A549 (cell line): ENCODE measurements at regions not wholly inside any gene's neighbourhood (a gene's known extent, or its start where the extent isn't known, plus 50 kb on each side); places are given as distances from the start of the nearest gene placed in this dataset.

Experiments used
- ATAC-seq, 2 experiments: fragments of 200-7000 bp in 1 of 2; fragments of >200 bp in 1 of 2; cut with Nextera tagmentation in 1 of 2; cut with Tn5 transposase in 1 of 2; 3 replicates each; pipeline versions ENCODE4 v1.8.0 to v1.9.1; 2018 to 2020; ENCODE audit warnings: mild to moderate bottlenecking in 1 of 2, moderate library complexity in 1 of 2
- CTCF ChIA-PET: fragments of 300-600 bp; sonication (Branson Sonifier 250); formaldehyde crosslinking; extraction: SDS; loops from one replicate; lab custom pipeline; 2021; ENCODE audit warnings: antibody characterized with exemption, inconsistent platforms; lab: Yijun Ruan, JAX
- POLR2A ChIA-PET: fragments of 350-600 bp; formaldehyde crosslinking; extraction: SDS; loops from one replicate; lab custom pipeline; 2021; ENCODE audit warnings: antibody characterized with exemption, inconsistent platforms; lab: Yijun Ruan, JAX
- DNase-seq, 2 experiments: peaks; one replicate each; pipeline versions ENCODE4 v3.0.0 to v3.0.0-alpha.2; 2011 to 2016; ENCODE audit warnings: low read depth in 1 of 2, low spot score in 1 of 2
- FAIRE-seq: peaks from 2 replicates; lab custom pipeline; 2011; peaks lifted over from hg19 to GRCh38; lab: Jason Lieb, UNC
- H3K27ac ChIP-seq, 2 experiments: fragments of >200 bp; sonication (Bioruptor Twin); formaldehyde crosslinking; 3 replicates each; pipeline ENCODE4 v1.5.1; 2016 to 2017
- H3K4me1 ChIP-seq: fragments of >200 bp; sonication (Bioruptor Twin); formaldehyde crosslinking; 3 replicates; pipeline ENCODE4 v1.6.1; 2016
- H3K4me2 ChIP-seq: fragments of >200 bp; sonication (Bioruptor Twin); formaldehyde crosslinking; 3 replicates; pipeline ENCODE4 v1.6.1; 2016
- H3K4me3 ChIP-seq: fragments of >200 bp; sonication (Bioruptor Twin); formaldehyde crosslinking; 3 replicates; pipeline ENCODE4 v1.5.1; 2016
- H3K9me3 ChIP-seq: fragments of >200 bp; sonication (Bioruptor Twin); formaldehyde crosslinking; 3 replicates; pipeline ENCODE4 v1.6.1; 2016
- CBX2 ChIP-seq: fragments of 200-600 bp; sonication (generic); IDR thresholded peaks from 2 replicates; pipeline ENCODE4 v1.6.1; 2016; ENCODE audit warnings: low read depth, mild to moderate bottlenecking, borderline replicate concordance
- CEBPB ChIP-seq, 2 experiments: fragments of >200 bp in 1 of 2; sonication (Bioruptor Twin) in 1 of 2; formaldehyde crosslinking in 1 of 2; IDR thresholded peaks; 2 replicates each; pipeline ENCODE4 v1.6.1; 2012 to 2016
- CHD2 ChIP-seq: fragments of 150-350 bp; IDR thresholded peaks from 2 replicates; pipeline ENCODE4 v1.6.1; 2014; ENCODE audit warnings: low read length; ENCODE audit not compliant: partially characterized antibody
- CHD4 ChIP-seq: fragments of 200-600 bp; sonication (generic); IDR thresholded peaks from 2 replicates; pipeline ENCODE4 v1.6.1; 2016; ENCODE audit warnings: antibody characterized with exemption, mild to moderate bottlenecking, borderline replicate concordance
- EHF ChIP-seq: fragments of 250-450 bp; sonication (Bioruptor Pico); IDR thresholded peaks from 2 replicates; pipeline ENCODE4 v1.5.0; 2020; ENCODE audit warnings: mild to moderate bottlenecking
- EHMT2 ChIP-seq: fragments of 200-600 bp; sonication (generic); IDR thresholded peaks from 2 replicates; pipeline ENCODE4 v1.6.1; 2016; ENCODE audit warnings: antibody characterized with exemption, low read depth, mild to moderate bottlenecking, moderate library complexity
- EP300 ChIP-seq, 2 experiments: fragments of >200 bp; sonication (Bioruptor Twin); formaldehyde crosslinking; IDR thresholded peaks; 2 replicates in 1 of 2; 3 replicates in 1 of 2; pipeline ENCODE4 v1.6.1; 2016 to 2017
- HEYL ChIP-seq: fragments of 250-450 bp; sonication (Bioruptor Pico); IDR thresholded peaks from 2 replicates; pipeline ENCODE4 v1.8.0; 2021; ENCODE audit warnings: mild to moderate bottlenecking, moderate library complexity
- JUNB ChIP-seq: fragments of >200 bp; sonication (Bioruptor Twin); formaldehyde crosslinking; IDR thresholded peaks from 2 replicates; pipeline ENCODE4 v1.6.1; 2016
- KDM1A ChIP-seq: fragments of 200-600 bp; sonication (generic); IDR thresholded peaks from 2 replicates; pipeline ENCODE4 v1.6.1; 2016; ENCODE audit warnings: low read depth, mild to moderate bottlenecking
- MAFK ChIP-seq: fragments of 450-650 bp; IDR thresholded peaks from 2 replicates; pipeline ENCODE4 v1.6.1; 2014; ENCODE audit not compliant: partially characterized antibody
- MYC ChIP-seq: IDR thresholded peaks from 2 replicates; pipeline ENCODE4 v1.6.1; 2012; ENCODE audit warnings: mild to moderate bottlenecking, inconsistent platforms, low read length, improper control_type of control experiment, borderline replicate concordance
- RAD21 ChIP-seq, 2 experiments: fragments of >200 bp in 1 of 2; sonication (Bioruptor Twin) in 1 of 2; formaldehyde crosslinking in 1 of 2; IDR thresholded peaks in 1 of 2; conservative IDR thresholded peaks in 1 of 2; 2 replicates in 1 of 2; 3 replicates in 1 of 2; pipeline ENCODE4 v1.6.1; 2012 to 2018; ENCODE audit warnings: inconsistent platforms in 1 of 2
- RARB ChIP-seq: fragments of 250-450 bp; sonication (Bioruptor Pico); IDR thresholded peaks from 2 replicates; pipeline ENCODE4 v1.8.0; 2021; ENCODE audit warnings: mild to moderate bottlenecking, moderate library complexity
- RFX5 ChIP-seq: fragments of 450-650 bp; IDR thresholded peaks from 2 replicates; pipeline ENCODE4 v1.7.1; 2014; ENCODE audit warnings: antibody characterized with exemption, mild to moderate bottlenecking, moderate library complexity
- SMC3 ChIP-seq: fragments of >200 bp; sonication (Bioruptor Twin); formaldehyde crosslinking; IDR thresholded peaks from 3 replicates; pipeline ENCODE4 v1.6.1; 2018; ENCODE audit warnings: inconsistent platforms
- TP53 ChIP-seq: fragments of 250-450 bp; sonication (Bioruptor Pico); IDR thresholded peaks from 2 replicates; pipeline ENCODE4 v1.5.0; 2021; ENCODE audit warnings: mild to moderate bottlenecking, moderate library complexity
- ZFP36 ChIP-seq: fragments of 450-650 bp; IDR thresholded peaks from 2 replicates; pipeline ENCODE4 v1.6.1; 2014; ENCODE audit warnings: borderline replicate concordance; ENCODE audit not compliant: partially characterized antibody
- ZSCAN20 ChIP-seq: fragments of 250-450 bp; sonication (Bioruptor Pico); IDR thresholded peaks from 2 replicates; pipeline ENCODE4 v1.8.0; 2022; ENCODE audit warnings: mild to moderate bottlenecking, moderate library complexity
- WGBS: methylation state at CpG from one replicate; pipeline ENCODE4 v1.1.6; 2017; ENCODE audit errors: missing lambda C conversion rate; 5-methylcytosine and 5-hydroxymethylcytosine counted together
- TF ChIP-seq, protein P1 (sequence below): fragments of 150-350 bp; IDR thresholded peaks from 2 replicates; pipeline ENCODE4 v1.6.1; 2014; ENCODE audit warnings: low read depth, mild to moderate bottlenecking, low read length
- TF ChIP-seq, protein P2 (sequence below): fragments of 450-650 bp; IDR thresholded peaks from 2 replicates; pipeline ENCODE4 v1.6.1; 2014; ENCODE audit warnings: antibody characterized with exemption
- TF ChIP-seq, protein P3 (sequence below): IDR thresholded peaks from 2 replicates; pipeline ENCODE4 v1.6.1; 2012
- TF ChIP-seq, protein P4 (sequence below): fragments of 250-450 bp; sonication (Bioruptor Pico); IDR thresholded peaks from 2 replicates; pipeline ENCODE4 v1.5.0; 2020; ENCODE audit warnings: low read depth, mild to moderate bottlenecking, moderate library complexity

DNA sequence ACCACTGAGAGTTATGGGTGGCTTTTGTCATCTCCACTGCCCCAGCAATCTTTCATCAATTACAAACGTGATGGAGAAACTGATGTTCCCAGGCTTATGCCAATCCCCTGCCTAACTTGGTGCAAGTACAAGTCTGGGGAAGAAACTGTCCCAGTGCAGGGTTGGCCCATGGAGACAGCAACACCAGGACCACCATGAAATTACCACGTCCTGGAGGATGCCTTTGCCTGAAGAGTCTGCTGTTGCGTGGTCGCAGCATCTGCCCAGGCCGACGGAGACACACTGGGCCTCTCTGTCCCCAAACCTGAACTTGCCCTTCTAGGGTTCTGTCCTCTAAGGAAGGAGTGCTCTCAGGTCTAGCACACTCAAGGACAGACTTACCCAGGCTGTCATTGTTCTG lies 496.8 kb upstream of the RAB6C start:
- no peak for FAIRE-seq
- POLR2A ChIA-PET, result no interaction called here

DNA sequence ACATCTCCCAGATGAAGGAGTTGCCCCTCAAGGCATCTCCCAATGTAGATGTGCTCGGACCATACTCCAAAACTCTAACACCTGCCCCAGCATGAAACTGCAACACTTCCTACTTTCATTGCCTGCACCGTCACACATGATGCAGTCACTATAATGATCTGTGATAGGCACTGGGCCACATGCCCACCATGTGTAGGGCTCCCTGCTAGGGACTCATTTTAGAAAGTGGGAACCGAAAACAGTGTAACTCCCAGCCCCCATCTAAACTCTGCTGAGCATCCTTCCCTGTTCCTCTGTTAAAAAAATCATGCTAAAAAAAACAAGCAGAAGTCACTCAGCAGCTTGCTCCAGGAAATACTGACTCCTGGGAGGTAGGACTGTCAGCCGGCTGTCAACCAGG lies 496.1 kb upstream of the RAB6C start:
- DNase-seq (no peak), FAIRE-seq (no peak), ATAC-seq (no peak)
- CTCF ChIA-PET, result no interaction called here
- H3K4me2 ChIP-seq, result no peak overlapping the region
- H3K27ac ChIP-seq, result no peak overlapping the region
- no peak overlapping the region for H3K4me3 ChIP-seq
- 11% methylated on average over 4 of the region's 4 CpGs for WGBS
- POLR2A ChIA-PET, result no interaction called here
- H3K4me1 ChIP-seq, result no peaks in the 10 kb centered on the region
- no peak for TF ChIP-seq HEYL (CRISPR knock-in tag)
- no peak for TF ChIP-seq MYC
- no peak for TF ChIP-seq TP53 (CRISPR knock-in tag)
- no peak for TF ChIP-seq CHD2
- TF ChIP-seq, protein P1, sequence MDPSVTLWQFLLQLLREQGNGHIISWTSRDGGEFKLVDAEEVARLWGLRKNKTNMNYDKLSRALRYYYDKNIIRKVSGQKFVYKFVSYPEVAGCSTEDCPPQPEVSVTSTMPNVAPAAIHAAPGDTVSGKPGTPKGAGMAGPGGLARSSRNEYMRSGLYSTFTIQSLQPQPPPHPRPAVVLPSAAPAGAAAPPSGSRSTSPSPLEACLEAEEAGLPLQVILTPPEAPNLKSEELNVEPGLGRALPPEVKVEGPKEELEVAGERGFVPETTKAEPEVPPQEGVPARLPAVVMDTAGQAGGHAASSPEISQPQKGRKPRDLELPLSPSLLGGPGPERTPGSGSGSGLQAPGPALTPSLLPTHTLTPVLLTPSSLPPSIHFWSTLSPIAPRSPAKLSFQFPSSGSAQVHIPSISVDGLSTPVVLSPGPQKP, result no peak
- no peak for TF ChIP-seq RAD21 (conservative IDR thresholded peaks at IDR 0.05 in 1 of 2, IDR thresholded peaks at IDR 0.05 in 1 of 2)
- no peak for TF ChIP-seq KDM1A
- no peak for TF ChIP-seq ZSCAN20 (CRISPR knock-in tag)
- TF ChIP-seq CBX2, result no peak
- TF ChIP-seq ZFP36, result no peak
- TF ChIP-seq EP300 (IDR thresholded peaks at IDR 0.05), result no peak
- TF ChIP-seq EHF (CRISPR knock-in tag), result no peak
- TF ChIP-seq MAFK, result no peak
- H3K9me3 ChIP-seq, result no peaks in the 10 kb centered on the region

More for the DNA sequence above, 496.8 kb upstream of the RAB6C start:
- DNase-seq, result no peak
- Histone ChIP-seq H3K9me3 (no peaks in the 10 kb centered on the region), H3K4me3 (no peak overlapping the region), H3K4me2 (no peak overlapping the region), H3K27ac (no peak overlapping the region)
- ATAC-seq, result no peak
- 4% methylated on average over 2 of the region's 6 CpGs for WGBS
- TF ChIP-seq RFX5 (no peak), CHD4 (no peak)
- TF ChIP-seq, protein P1, result no peak
- TF ChIP-seq, all 56 proteins: peak for 0
- CTCF ChIA-PET, result no interaction called here
- no peaks in the 10 kb centered on the region for H3K4me1 ChIP-seq

DNA sequence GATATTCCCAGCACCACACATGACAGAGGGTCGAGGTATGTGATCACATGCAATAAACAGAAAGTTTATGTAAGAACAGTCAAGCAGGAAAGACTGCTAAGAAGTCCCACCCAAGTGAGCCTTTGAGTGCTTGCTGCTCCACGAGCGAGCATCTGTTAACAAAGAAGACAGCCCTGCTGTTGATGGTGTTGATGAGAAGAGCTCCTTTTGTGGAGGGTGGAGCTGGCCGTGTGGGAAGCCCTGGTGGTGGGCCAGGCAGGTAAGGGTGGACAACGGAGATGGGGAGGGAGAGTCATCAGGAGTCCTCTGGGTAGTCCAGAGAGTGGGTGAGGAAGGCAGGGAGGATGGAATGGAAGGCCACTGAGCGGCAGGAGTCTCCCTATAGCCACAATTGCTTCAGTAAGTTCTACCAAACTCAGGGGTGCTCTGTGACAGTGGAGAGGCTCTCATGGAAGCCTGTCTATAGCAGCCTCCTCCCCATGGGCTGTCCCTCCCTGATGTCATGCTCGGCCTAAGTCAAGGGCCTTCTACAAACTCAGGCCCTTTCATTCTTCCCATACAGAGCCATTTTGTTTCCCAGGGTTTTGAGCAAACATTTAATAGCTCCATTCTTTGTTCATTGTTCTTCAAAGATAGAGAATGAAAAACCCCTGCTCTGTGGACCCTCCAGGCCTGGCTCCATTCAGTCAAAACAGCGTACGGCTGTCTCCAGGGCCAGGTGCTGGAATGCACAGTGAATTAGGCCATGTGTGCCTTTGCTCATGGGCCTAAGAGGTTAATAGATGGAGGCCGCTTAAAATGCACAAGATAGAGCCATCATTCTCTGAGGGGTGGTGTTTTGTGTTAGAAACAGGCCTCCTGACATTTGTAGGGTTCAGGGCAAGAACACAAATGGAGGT lies 494.2 kb upstream of the RAB6C start:
- 2% methylated on average over 10 of the region's 10 CpGs for WGBS
- POLR2A ChIA-PET, result no interaction called here

More for the DNA sequence above, 494.2 kb upstream of the RAB6C start:
- Histone ChIP-seq H3K4me3 (no peak overlapping the region), H3K4me2 (no peak overlapping the region), H3K9me3 (no peaks in the 10 kb centered on the region), H3K4me1 (no peaks in the 10 kb centered on the region), H3K27ac (no peak overlapping the region)
- no peak for DNase-seq
- ATAC-seq, result no peak
- no peak for TF ChIP-seq EHMT2
- TF ChIP-seq JUNB, result no peak
- TF ChIP-seq SMC3, result no peak
- TF ChIP-seq RAD21 (conservative IDR thresholded peaks at IDR 0.05 in 1 of 2, IDR thresholded peaks at IDR 0.05 in 1 of 2), result no peak
- TF ChIP-seq CEBPB (IDR thresholded peaks at IDR 0.05), result no peak
- TF ChIP-seq, protein P2, sequence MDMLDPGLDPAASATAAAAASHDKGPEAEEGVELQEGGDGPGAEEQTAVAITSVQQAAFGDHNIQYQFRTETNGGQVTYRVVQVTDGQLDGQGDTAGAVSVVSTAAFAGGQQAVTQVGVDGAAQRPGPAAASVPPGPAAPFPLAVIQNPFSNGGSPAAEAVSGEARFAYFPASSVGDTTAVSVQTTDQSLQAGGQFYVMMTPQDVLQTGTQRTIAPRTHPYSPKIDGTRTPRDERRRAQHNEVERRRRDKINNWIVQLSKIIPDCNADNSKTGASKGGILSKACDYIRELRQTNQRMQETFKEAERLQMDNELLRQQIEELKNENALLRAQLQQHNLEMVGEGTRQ, result no peak
- no peak for TF ChIP-seq MAFK
- TF ChIP-seq, protein P3, sequence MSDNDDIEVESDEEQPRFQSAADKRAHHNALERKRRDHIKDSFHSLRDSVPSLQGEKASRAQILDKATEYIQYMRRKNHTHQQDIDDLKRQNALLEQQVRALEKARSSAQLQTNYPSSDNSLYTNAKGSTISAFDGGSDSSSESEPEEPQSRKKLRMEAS, result no peak
- no peak for TF ChIP-seq RARB (CRISPR knock-in tag)
- no peak for TF ChIP-seq RFX5
- TF ChIP-seq, protein P4, sequence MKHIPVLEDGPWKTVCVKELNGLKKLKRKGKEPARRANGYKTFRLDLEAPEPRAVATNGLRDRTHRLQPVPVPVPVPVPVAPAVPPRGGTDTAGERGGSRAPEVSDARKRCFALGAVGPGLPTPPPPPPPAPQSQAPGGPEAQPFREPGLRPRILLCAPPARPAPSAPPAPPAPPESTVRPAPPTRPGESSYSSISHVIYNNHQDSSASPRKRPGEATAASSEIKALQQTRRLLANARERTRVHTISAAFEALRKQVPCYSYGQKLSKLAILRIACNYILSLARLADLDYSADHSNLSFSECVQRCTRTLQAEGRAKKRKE, result no peak
- CTCF ChIA-PET, result interaction anchor here (1.1 kb wide), 1 partner anchor 17 kb away, joined by 5 read pairs; no protein-coding TSS in a partner anchor
- FAIRE-seq, result no peak
